DOHH2 (cell line): ENCODE measurements at regions not wholly inside any gene's neighbourhood (a gene's known extent, or its start where the extent isn't known, plus 50 kb on each side); places are given as distances from the start of the nearest gene placed in this dataset.

Source experiments
- H3F3A ChIP-seq: fragments of 200-600 bp; sonication (generic), shearing (Covaris generic); 2 replicates; pipeline ENCODE4 v1.6.0; 2016; ENCODE audit warnings: antibody characterized with exemption, mild to moderate bottlenecking; ENCODE audit not compliant: control insufficient read depth, insufficient read depth
- H3K27ac ChIP-seq: fragments of 200-600 bp; sonication (generic); 2 replicates; pipeline ENCODE4 v1.5.1; 2014; ENCODE audit warnings: low read depth, mild to moderate bottlenecking, low read length, moderate library complexity
- H3K27me3 ChIP-seq: fragments of 200-600 bp; sonication (generic); 2 replicates; pipeline ENCODE4 v1.6.1; 2014; ENCODE audit warnings: mild to moderate bottlenecking, low read length, mixed read lengths; ENCODE audit not compliant: control insufficient read depth
- H3K36me3 ChIP-seq: fragments of 200-600 bp; sonication (generic); 2 replicates; pipeline ENCODE4 v1.6.1; 2014; ENCODE audit warnings: mild to moderate bottlenecking, low read length, moderate library complexity, mixed read lengths; ENCODE audit not compliant: control insufficient read depth
- H3K4me1 ChIP-seq: fragments of 200-600 bp; sonication (generic); 2 replicates; pipeline ENCODE4 v1.6.1; 2014; ENCODE audit warnings: mild to moderate bottlenecking, low read length, mixed read lengths; ENCODE audit not compliant: control insufficient read depth
- H3K4me2 ChIP-seq: fragments of 200-600 bp; sonication (generic); 2 replicates; pipeline ENCODE4 v1.6.0; 2014; ENCODE audit warnings: mild to moderate bottlenecking, low read length, moderate library complexity
- H3K4me3 ChIP-seq: fragments of 200-600 bp; sonication (generic); 2 replicates; pipeline ENCODE4 v1.5.1; 2014; ENCODE audit warnings: mild to moderate bottlenecking, low read length, mixed read lengths
- H3K79me2 ChIP-seq: fragments of 200-600 bp; sonication (generic); 2 replicates; pipeline ENCODE4 v1.6.1; 2014; ENCODE audit warnings: mild to moderate bottlenecking, low read length, mixed read lengths; ENCODE audit not compliant: control insufficient read depth
- H3K9me2 ChIP-seq: fragments of 200-600 bp; sonication (generic); replicated peaks from 2 replicates; pipeline ENCODE4 v1.6.1; 2014; ENCODE audit warnings: mild to moderate bottlenecking, low read length, mixed read lengths; ENCODE audit not compliant: control insufficient read depth
- H3K9me3 ChIP-seq: fragments of 200-600 bp; sonication (generic); 2 replicates; pipeline ENCODE4 v1.6.1; 2014; ENCODE audit warnings: antibody characterized with exemption, low read length, mixed read lengths; ENCODE audit not compliant: control insufficient read depth, insufficient read depth
- H4K20me1 ChIP-seq: fragments of 200-600 bp; sonication (generic); 2 replicates; pipeline ENCODE4 v1.6.0; 2014; ENCODE audit warnings: low read depth, mild to moderate bottlenecking, antibody characterized with exemption, low read length, moderate library complexity; ENCODE audit not compliant: control insufficient read depth, insufficient read depth
- CTCF ChIP-seq: fragments of 200-600 bp; sonication (generic); IDR thresholded peaks from one replicate; pipeline ENCODE4 v1.5.1; 2014; ENCODE audit warnings: antibody characterized with exemption, mild to moderate bottlenecking, low read depth, low read length; ENCODE audit not compliant: poor library complexity, severe bottlenecking
- EZH2phosphoT487 ChIP-seq: fragments of 200-600 bp; sonication (generic); IDR thresholded peaks from 2 replicates; pipeline ENCODE4 v1.6.1; 2017; ENCODE audit warnings: borderline replicate concordance, mild to moderate bottlenecking, antibody characterized with exemption, low read length, moderate library complexity, mixed read lengths

- Histone ChIP-seq H3K4me3 (no peak overlapping the region), H3F3A (no peaks in the 10 kb centered on the region), H3K9me2 (no peaks in the 10 kb centered on the region), H4K20me1 (no peaks in the 10 kb centered on the region), H3K4me1 (no peaks in the 10 kb centered on the region), H3K79me2 (no peaks in the 10 kb centered on the region), H3K27ac (no peak overlapping the region), H3K36me3 (no peaks in the 10 kb centered on the region), H3K9me3 (no peaks in the 10 kb centered on the region), H3K27me3 (no peaks in the 10 kb centered on the region), H3K4me2 (no peak overlapping the region)
- TF ChIP-seq CTCF (no peak), EZH2phosphoT487 (no peak)
Observed at GRCh38 chrX:87063642-87064041, 454.0 kb upstream of the KLHL4 start.

- Histone ChIP-seq H3K4me3 (no peak overlapping the region), H3K9me3 (no peaks in the 10 kb centered on the region), H4K20me1 (no peaks in the 10 kb centered on the region), H3K4me1 (no peaks in the 10 kb centered on the region), H3K36me3 (no peaks in the 10 kb centered on the region), H3K27me3 (no peaks in the 10 kb centered on the region), H3K79me2 (no peaks in the 10 kb centered on the region), H3K9me2 (no peaks in the 10 kb centered on the region), H3K27ac (no peak overlapping the region), H3K4me2 (no peak overlapping the region), H3F3A (no peaks in the 10 kb centered on the region)
- TF ChIP-seq CTCF (no peak), EZH2phosphoT487 (no peak)
Observed at GRCh38 chrX:87064502-87064901, 453.1 kb upstream of the KLHL4 start.

GRCh38 chrX:87067795-87068369 lies 449.7 kb upstream of the KLHL4 start:
- Histone ChIP-seq H3F3A (no peaks in the 10 kb centered on the region), H3K4me3 (no peak overlapping the region), H3K27me3 (no peaks in the 10 kb centered on the region), H3K27ac (no peak overlapping the region), H3K36me3 (no peaks in the 10 kb centered on the region), H3K79me2 (no peaks in the 10 kb centered on the region), H3K4me1 (no peaks in the 10 kb centered on the region), H3K4me2 (no peak overlapping the region), H4K20me1 (no peaks in the 10 kb centered on the region), H3K9me3 (no peaks in the 10 kb centered on the region), H3K9me2 (no peaks in the 10 kb centered on the region)
- no peak for TF ChIP-seq EZH2phosphoT487
- no peak for TF ChIP-seq CTCF
